Hepatocyte (in vitro differentiated cells): ENCODE measurements at regions not wholly inside any gene's neighbourhood (a gene's known extent, or its start where the extent isn't known, plus 50 kb on each side); places are given as distances from the start of the nearest gene placed in this dataset.

Experiments used
- EZH2 ChIP-seq: fragments of 200-600 bp; sonication (generic); IDR thresholded peaks from 2 replicates; pipeline ENCODE4 v1.6.1; 2016; ENCODE audit warnings: antibody characterized with exemption, mild to moderate bottlenecking, borderline replicate concordance
- TF ChIP-seq, protein P1 (sequence below): fragments of 200-600 bp; sonication (generic); IDR thresholded peaks from 2 replicates; pipeline ENCODE4 v1.5.1; 2016; ENCODE audit warnings: antibody characterized with exemption, mild to moderate bottlenecking; ENCODE audit not compliant: poor library complexity

DNA sequence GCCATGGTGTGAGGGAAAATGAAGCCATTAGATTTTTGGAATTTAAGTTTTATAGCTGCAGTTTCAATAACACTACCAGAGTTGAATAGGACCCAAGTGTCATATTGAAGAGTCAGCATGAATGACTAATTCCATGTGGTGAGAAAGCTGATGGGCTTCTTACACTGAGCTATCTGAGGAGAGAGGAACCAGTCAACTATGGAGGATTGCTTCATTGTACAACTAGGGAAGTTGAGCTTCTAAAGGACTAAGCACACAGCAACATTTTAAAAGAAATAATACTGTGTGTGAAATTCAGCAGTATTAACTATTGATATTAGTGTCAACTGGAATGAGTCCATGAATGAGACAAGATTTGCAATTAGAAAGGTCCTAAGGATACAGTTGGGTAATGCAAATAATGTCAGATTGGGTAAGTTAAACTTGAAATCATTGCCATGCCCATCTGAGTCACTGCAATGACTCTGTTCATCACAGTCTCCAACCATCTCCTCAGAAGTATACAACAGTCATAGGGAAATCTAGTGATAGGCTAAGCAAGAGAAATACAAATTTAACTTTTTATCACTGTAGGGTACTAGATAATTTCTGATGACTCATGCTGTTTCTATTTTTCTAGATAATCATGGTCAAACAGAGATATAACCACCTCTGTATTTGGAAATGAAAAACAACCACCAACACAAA is 394.2 kb downstream of the FSCB start:
- TF ChIP-seq, protein P1, sequence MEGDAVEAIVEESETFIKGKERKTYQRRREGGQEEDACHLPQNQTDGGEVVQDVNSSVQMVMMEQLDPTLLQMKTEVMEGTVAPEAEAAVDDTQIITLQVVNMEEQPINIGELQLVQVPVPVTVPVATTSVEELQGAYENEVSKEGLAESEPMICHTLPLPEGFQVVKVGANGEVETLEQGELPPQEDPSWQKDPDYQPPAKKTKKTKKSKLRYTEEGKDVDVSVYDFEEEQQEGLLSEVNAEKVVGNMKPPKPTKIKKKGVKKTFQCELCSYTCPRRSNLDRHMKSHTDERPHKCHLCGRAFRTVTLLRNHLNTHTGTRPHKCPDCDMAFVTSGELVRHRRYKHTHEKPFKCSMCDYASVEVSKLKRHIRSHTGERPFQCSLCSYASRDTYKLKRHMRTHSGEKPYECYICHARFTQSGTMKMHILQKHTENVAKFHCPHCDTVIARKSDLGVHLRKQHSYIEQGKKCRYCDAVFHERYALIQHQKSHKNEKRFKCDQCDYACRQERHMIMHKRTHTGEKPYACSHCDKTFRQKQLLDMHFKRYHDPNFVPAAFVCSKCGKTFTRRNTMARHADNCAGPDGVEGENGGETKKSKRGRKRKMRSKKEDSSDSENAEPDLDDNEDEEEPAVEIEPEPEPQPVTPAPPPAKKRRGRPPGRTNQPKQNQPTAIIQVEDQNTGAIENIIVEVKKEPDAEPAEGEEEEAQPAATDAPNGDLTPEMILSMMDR, result no peak
- TF ChIP-seq EZH2, result no peak
